Mammary epithelial cell (primary cell): ENCODE measurements at regions not wholly inside any gene's neighbourhood (a gene's known extent, or its start where the extent isn't known, plus 50 kb on each side); places are given as distances from the start of the nearest gene placed in this dataset.

Experiments used
- EZH2 ChIP-seq: IDR thresholded peaks from 2 replicates; pipeline ENCODE4 v1.6.1; 2012; ENCODE audit warnings: low read length, inconsistent platforms, borderline replicate concordance
- TF ChIP-seq, protein P1 (sequence below), 2 donors: IDR thresholded peaks in 1 of 2; conservative IDR thresholded peaks in 1 of 2; 2 replicates each; pipeline ENCODE4 v1.5.1; 2011 to 2012; ENCODE audit warnings: inconsistent platforms in 2 of 2, low read length in 2 of 2, mild to moderate bottlenecking in 2 of 2, control low read depth in 1 of 2, low read depth in 1 of 2; ENCODE audit not compliant: insufficient read depth in 1 of 2; ENCODE audit errors: extremely low read depth in 1 of 2

DNA sequence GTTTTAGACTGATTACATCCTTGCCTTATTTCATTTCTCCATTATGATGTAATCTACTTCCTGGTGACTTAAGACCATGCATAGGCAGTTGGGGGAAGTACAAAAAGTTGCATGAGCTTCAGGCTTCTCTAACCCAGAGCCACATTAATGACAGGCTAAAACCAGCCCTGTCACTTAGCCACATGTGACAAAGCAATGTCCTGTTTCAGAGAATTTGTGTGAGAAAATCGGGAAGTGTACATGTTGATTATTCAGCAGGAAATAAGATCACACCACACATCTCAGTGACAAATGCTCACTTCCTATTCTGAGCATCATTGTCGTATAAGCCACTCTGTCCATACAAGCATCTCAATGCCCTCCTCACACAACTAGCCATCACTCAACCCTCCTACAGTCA lies 98.5 kb upstream of the MAGEB16 start:
- TF ChIP-seq, protein P1, sequence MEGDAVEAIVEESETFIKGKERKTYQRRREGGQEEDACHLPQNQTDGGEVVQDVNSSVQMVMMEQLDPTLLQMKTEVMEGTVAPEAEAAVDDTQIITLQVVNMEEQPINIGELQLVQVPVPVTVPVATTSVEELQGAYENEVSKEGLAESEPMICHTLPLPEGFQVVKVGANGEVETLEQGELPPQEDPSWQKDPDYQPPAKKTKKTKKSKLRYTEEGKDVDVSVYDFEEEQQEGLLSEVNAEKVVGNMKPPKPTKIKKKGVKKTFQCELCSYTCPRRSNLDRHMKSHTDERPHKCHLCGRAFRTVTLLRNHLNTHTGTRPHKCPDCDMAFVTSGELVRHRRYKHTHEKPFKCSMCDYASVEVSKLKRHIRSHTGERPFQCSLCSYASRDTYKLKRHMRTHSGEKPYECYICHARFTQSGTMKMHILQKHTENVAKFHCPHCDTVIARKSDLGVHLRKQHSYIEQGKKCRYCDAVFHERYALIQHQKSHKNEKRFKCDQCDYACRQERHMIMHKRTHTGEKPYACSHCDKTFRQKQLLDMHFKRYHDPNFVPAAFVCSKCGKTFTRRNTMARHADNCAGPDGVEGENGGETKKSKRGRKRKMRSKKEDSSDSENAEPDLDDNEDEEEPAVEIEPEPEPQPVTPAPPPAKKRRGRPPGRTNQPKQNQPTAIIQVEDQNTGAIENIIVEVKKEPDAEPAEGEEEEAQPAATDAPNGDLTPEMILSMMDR (conservative IDR thresholded peaks at IDR 0.05 in 1 of 2, IDR thresholded peaks at IDR 0.05 in 1 of 2; ENCODE audit: extremely low read depth in 1 of 2, insufficient read depth in 1 of 2, low read depth in 1 of 2, low read length in 2 of 2) = no peak
- TF ChIP-seq EZH2 = no peak
